ENCODE measurements at regions not wholly inside any gene's neighbourhood (a gene's known extent, or its start where the extent isn't known, plus 50 kb on each side); places are given as distances from the start of the nearest gene placed in this dataset.

DNA sequence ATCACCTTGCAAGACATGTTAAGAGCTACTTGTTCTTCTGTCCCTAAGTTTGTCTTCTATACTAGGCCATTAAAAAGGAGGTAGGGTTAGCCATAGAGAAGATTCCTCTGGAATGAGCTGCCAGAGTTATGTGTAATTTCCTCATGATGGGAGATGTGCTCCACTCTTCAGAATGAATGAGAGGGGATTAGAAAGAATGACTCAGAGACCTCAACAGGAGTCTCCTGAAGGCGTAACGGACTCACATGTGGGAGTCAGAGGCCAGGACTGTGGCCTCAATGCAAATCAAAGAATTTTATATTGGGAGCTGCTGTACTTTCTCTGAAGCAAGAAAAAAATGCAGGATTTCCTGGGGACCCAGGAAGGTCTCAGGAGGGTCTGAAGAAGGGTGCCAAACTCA is 87.8 kb upstream of the ATXN7L3B start:
- TF ChIP-seq, protein P1, sequence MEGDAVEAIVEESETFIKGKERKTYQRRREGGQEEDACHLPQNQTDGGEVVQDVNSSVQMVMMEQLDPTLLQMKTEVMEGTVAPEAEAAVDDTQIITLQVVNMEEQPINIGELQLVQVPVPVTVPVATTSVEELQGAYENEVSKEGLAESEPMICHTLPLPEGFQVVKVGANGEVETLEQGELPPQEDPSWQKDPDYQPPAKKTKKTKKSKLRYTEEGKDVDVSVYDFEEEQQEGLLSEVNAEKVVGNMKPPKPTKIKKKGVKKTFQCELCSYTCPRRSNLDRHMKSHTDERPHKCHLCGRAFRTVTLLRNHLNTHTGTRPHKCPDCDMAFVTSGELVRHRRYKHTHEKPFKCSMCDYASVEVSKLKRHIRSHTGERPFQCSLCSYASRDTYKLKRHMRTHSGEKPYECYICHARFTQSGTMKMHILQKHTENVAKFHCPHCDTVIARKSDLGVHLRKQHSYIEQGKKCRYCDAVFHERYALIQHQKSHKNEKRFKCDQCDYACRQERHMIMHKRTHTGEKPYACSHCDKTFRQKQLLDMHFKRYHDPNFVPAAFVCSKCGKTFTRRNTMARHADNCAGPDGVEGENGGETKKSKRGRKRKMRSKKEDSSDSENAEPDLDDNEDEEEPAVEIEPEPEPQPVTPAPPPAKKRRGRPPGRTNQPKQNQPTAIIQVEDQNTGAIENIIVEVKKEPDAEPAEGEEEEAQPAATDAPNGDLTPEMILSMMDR (IDR thresholded peaks at IDR 0.05): no peak
- TF ChIP-seq ZFX (IDR thresholded peaks at IDR 0.05; ENCODE audit: borderline replicate concordance): no peak
